ENCODE measurements at regions not wholly inside any gene's neighbourhood (a gene's known extent, or its start where the extent isn't known, plus 50 kb on each side); places are given as distances from the start of the nearest gene placed in this dataset.

DNA sequence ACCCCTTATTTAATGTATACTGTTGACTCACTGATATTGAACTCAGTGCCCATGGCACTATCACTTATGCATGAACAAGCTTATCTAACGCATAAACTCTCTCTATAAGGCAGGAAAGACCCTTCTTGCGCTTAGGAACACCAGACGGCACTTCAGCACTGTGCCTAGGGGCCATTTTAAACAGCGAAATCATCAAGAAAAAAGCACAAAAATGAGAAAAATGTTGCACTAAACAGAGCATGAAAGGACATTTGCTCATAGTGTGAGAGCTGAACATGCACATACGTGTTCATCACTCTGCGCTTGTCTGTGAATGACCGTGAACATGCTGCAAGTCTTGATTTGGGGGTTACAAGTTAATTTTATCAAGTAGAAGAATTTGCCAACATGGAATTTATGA is 109.6 kb downstream of the WDR11 start:
- no peak for DNase-seq

DNA sequence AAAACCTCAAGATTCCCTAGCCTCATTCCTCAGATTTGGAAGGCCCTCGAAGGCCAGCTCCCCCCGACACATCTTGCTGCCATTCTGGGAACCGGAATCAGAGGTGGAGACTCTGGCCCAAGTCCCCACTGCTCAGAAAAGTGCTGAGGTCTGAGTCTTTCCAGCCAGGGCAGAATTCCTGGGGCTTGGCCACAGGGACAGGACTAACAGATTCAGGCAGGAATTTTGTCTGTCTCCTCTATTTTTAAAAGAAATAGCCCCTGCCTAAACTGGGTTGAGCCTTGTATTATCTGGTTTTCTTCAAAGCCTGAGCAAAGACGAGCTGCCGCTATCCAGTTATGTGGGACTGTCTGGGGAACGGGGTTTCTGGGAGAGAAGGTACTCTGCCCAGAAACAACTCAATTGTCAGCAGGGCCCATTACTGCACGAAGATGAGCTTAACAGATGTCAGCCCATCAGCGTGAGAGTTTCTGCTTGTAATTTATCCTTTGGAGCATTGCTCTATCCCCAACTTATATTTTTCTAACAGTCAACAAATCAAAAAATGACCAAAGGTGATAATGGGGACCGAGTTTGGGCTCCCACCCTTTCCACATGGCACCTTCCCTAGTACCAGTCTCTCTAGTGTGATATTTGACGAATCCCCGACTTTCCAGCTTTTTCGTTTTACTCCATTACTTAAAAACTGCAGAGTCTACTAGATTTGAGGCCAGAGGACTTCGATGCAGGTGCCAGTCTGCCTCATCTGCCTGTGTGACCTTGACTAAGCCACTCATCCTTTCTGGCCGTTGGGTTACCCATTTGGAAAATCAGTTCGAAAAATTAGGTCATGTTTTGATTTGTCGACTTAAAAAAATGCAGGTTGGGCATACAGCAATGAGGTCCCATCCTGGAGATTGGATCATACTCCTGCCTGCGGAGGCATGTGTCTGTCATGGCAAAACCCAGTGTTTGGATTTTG is 110.9 kb downstream of the WDR11 start:
- DNase-seq = no peak

GRCh38 chr10:120962756-120963593 is 111.8 kb downstream of the WDR11 start:
- no peak for DNase-seq

- no peak for DNase-seq
Observed at GRCh38 chr10:120963594-120964220, 112.5 kb downstream of the WDR11 start.

GRCh38 chr10:120966657-120967045 is 115.5 kb downstream of the WDR11 start:
- DNase-seq = no peak

DNA sequence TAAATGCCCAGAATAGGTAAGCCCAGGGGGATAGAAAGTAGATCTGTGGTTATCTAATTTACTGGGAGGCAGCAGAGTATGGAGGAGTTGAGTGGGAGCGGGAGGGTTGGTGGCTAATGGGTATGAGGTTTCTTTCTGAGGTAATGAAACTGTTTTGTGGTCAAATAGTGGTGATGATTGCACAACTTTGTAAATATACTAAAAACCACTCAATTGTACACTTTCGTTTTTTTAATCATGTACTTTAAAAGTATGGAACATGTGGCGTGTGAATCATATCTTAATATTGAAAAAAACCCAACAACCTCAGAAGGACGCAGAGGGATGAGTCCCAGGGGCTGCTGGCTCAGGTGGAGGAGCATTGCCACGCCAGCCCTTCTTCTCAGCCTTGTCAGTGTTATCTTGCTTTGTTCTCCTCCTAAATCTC is 118.1 kb downstream of the WDR11 start:
- no peak for DNase-seq

DNA sequence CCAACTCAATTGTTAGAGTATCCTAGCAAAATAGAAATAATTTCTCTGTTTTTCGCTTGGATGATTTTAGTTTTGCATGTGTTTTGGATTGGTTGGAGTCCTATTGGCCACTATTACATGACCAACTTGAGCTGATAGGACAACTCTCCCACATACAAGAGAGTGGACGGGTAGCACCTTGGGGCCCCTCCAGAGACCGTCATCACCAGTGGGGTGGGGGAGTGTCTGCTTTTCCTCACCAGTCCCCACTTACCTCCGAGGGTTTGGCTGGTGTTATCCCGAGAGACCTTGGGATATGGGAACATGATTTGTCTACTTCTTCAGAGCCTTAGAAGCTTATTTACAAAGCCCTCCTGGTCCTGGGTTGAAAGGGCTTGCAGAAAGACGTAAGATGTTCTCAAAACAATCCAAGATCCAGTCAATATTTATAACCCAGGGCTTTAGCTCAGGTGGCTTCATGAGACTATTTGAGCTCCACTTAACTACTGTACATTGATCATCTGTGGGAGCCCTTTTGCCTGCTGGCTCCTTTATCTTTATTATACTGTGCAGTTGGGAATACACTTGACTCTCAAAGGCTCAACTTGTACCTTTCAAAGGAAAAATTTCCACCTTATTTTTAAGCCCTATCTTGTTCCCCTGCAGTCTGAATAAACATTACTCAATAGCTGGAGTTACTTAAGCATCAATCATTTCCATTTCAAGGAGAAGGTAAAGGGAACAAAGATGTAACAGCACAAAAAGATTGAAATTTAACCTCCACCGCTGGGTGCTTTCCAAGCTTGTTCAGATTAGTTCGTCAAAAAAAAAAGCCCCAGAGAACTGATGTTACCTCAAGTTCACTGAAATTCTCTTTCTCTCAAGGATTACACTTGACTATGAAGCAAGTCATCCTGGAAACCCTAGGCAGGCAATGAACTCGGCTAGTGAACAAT is 119.7 kb downstream of the WDR11 start:
- no peak for DNase-seq

DNA sequence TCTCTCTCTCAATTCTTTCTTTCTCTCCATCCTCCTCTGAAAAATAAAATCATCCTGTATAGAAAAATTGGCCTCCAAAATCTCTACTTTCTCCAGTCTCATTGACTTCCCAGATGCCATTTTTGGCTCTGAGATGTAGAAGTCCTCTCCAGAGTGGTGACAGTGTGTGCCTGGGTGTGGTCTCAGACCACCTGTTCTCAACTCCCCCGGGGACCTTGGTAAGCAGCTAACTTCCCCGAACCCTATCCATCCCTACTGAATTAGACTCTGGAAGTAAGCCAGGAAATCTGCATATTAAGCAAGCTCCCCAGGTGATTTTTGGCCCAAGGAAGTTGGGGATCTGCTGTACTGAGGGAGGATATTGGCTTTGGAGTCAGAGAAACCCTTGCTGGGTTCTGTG is 120.5 kb downstream of the WDR11 start:
- DNase-seq = no peak

- no peak for DNase-seq
Observed at GRCh38 chr10:120972259-120972658, 121.1 kb downstream of the WDR11 start.

GRCh38 chr10:120975072-120975867 is 124.1 kb downstream of the WDR11 start:
- no peak for DNase-seq

DNA sequence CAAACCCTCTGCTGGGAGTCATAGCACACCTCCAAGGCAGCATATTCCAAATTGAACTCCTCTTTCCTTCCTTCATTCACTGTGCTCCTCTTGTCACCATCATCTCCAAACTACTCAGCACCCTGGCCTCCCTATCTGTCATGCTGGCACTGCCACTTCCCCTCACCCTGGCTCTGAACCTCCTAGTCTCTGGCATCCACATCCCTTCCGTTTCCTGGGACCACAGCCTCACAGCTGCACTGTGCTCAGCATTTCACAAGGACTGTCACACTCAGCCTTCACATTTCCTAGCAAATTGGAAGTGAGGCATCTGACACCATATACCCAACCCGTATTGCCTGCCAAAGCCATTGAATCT is 124.7 kb downstream of the WDR11 start:
- no peak for DNase-seq

DNA sequence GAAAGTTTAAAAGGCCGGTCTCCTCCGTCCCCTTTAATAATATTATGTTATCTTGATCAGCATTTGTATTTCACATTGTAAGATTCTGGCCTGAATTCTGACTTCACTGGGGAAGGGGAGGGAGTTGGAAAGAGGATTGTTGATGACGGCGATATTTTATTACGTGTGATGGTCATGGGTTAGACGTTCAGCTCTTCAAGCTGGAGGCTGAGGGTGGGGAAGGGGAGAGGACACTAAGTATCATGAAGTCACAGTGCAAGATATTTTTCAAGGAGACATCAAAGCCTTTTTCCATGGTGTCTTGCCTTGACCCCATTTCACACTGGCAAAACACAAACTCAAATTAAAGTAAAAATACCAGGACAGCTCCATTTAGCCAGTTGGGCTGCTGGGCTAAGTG is 126.7 kb downstream of the WDR11 start:
- no peak for DNase-seq

DNA sequence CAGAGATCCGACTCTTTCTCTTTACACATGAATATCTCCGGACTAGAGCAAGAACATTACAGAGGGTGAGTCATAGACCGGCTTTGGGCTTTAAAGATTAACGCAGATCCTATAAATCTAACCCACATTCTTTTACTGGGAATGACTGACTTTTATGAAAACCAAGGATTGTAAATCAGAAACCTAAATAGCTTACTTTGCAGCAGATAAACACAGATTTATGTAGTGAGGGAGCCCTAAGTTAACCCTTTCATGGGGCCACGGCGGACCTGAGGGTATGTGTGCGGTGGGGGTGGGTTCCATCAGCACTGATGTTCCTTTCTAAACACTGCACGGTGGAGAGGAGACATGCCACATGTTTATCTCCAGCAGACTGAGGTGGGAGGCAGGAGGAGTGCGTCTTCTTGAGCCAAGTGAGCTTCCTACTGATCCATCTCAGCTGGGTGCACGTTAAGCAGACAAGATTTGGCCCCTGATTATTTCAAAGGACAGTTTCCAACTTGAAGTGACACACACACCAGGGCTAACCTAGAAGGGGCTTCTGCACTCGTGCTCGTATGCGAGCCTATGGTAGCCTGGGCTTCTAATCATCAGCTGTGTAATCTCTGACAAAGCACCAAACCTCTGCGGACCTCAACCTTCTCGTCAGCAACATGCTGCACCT is 127.6 kb downstream of the WDR11 start:
- DNase-seq = no peak

DNA sequence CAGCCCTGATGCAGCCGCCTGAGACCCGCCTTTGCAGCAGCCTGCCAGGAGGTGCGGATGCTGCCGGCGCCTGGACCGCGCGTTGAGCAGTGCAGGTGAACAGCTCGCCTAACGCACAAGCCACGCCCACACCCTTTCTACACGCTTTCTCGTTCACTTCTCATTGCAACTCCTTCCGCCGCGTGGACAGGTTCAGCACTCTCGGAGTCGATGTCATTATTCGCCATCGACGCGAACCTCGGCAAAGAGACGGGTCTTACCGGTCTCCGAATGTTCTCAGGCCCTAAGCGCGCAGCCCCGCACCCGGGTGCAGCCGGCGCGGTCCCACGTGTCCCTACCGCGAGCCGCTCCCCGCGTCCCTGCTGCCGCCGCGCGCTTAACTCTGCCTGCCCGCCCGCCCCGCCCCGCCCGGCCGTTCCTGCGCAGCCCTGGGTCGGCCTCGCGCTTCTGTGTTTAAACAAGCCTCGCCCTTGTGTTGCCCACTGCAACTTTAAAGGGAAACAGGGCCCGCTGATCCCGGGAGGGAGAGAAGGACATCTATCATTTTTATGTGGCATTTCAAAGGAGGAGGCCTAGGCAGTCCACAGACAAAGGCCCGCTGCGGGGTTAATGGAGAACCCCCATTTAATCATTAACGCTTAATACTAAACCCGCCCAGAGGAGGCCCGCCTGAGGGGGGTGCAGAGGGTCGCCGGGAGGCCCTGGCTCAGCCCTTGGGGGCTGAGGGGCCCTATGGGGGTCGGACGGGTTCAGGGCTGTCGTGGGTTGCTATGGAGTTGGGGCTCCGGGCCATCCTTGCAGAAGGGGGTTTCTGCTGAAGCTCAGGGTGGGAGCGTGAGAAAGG is 128.5 kb downstream of the WDR11 start:
- DNase-seq = peak; percentile 23

- DNase-seq = no peak
Observed at GRCh38 chr10:120980279-120981255, 129.4 kb downstream of the WDR11 start.

- no peak for DNase-seq
Observed at GRCh38 chr10:120981601-120982391, 130.6 kb downstream of the WDR11 start.

- no peak for DNase-seq
Observed at GRCh38 chr10:120982507-120982906, 131.3 kb downstream of the WDR11 start.

GRCh38 chr10:120983721-120984120 is 132.6 kb downstream of the WDR11 start:
- DNase-seq = no peak

All from CD4-positive, alpha-beta T cell treated with Interleukin-6 for 4 hours (primary cell).